Endothelial cell of umbilical vein (primary cell): ENCODE measurements at regions not wholly inside any gene's neighbourhood (a gene's known extent, or its start where the extent isn't known, plus 50 kb on each side); places are given as distances from the start of the nearest gene placed in this dataset.

Source experiments
- EZH2 ChIP-seq: IDR thresholded peaks from 2 replicates; pipeline ENCODE4 v1.6.1; 2012; ENCODE audit warnings: borderline replicate concordance, low read depth, mild to moderate bottlenecking, moderate library complexity, low read length, inconsistent platforms; ENCODE audit not compliant: severe bottlenecking
- FOS ChIP-seq: IDR thresholded peaks from 2 replicates; pipeline ENCODE4 v1.6.1; 2011; ENCODE audit warnings: mild to moderate bottlenecking, low read length, moderate library complexity, borderline replicate concordance; ENCODE audit not compliant: insufficient read depth
- MYC ChIP-seq: IDR thresholded peaks from one replicate; pipeline ENCODE4 v1.6.1; 2011; ENCODE audit warnings: mild to moderate bottlenecking, low read depth, low read length
- POLR2A ChIP-seq: IDR thresholded peaks from 2 replicates; pipeline ENCODE4 v1.6.1; 2012; ENCODE audit warnings: low read depth, mild to moderate bottlenecking, control low read depth, low read length
- POLR2AphosphoS5 ChIP-seq: IDR thresholded peaks from 2 replicates; pipeline ENCODE4 v1.6.1; 2012; ENCODE audit warnings: low read depth, mild to moderate bottlenecking, control low read depth, low read length, moderate library complexity; ENCODE audit not compliant: insufficient read depth
- TF ChIP-seq, protein P1 (sequence below), 2 donors: IDR thresholded peaks; 1 replicate in 1 of 2; 2 replicates in 1 of 2; pipeline ENCODE4 v1.5.1; 2011; ENCODE audit warnings: low read length in 2 of 2, mild to moderate bottlenecking in 2 of 2, moderate library complexity in 2 of 2, control low read depth in 1 of 2, inconsistent platforms in 1 of 2, low read depth in 1 of 2; ENCODE audit not compliant: insufficient read depth in 1 of 2; ENCODE audit errors: extremely low read depth in 1 of 2
- TF ChIP-seq, protein P2 (sequence below): IDR thresholded peaks from 2 replicates; pipeline ENCODE4 v1.6.1; 2011; ENCODE audit not compliant: insufficient read depth, insufficient read length

DNA sequence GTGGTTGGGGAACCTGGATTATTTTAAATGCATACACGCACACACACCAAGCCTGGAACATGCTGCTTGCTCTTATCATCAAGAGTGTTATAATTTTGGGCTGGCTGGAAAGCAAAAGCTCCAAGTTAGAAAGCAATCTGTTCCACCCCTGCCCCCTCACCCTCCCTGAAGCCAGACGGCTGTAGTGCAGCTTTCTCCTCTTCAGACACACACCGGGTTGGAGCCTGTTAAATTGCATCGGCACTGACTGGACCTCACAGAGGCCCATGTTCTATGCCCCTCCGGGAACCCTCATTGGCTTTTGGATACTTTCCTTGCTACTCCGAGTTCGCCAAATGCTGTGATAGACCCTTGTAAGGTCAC is 90.6 kb upstream of the KCNJ15 start:
- TF ChIP-seq, protein P1, sequence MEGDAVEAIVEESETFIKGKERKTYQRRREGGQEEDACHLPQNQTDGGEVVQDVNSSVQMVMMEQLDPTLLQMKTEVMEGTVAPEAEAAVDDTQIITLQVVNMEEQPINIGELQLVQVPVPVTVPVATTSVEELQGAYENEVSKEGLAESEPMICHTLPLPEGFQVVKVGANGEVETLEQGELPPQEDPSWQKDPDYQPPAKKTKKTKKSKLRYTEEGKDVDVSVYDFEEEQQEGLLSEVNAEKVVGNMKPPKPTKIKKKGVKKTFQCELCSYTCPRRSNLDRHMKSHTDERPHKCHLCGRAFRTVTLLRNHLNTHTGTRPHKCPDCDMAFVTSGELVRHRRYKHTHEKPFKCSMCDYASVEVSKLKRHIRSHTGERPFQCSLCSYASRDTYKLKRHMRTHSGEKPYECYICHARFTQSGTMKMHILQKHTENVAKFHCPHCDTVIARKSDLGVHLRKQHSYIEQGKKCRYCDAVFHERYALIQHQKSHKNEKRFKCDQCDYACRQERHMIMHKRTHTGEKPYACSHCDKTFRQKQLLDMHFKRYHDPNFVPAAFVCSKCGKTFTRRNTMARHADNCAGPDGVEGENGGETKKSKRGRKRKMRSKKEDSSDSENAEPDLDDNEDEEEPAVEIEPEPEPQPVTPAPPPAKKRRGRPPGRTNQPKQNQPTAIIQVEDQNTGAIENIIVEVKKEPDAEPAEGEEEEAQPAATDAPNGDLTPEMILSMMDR (IDR thresholded peaks at IDR 0.05; ENCODE audit: extremely low read depth in 1 of 2, insufficient read depth in 1 of 2, low read depth in 1 of 2, low read length in 2 of 2), result no peak
- TF ChIP-seq POLR2AphosphoS5 (no peak), EZH2 (no peak), MYC (no peak), POLR2A (no peak), FOS (no peak)
- TF ChIP-seq, protein P2, sequence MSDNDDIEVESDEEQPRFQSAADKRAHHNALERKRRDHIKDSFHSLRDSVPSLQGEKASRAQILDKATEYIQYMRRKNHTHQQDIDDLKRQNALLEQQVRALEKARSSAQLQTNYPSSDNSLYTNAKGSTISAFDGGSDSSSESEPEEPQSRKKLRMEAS, result no peak
